ENCODE measurements at regions not wholly inside any gene's neighbourhood (a gene's known extent, or its start where the extent isn't known, plus 50 kb on each side); places are given as distances from the start of the nearest gene placed in this dataset.

GRCh38 chr7:66413379-66414114 is 208.4 kb downstream of the TPST1 start:
- WGBS, 2 donors: 4% methylated on average over 49 of the region's 49 CpGs
- DNase-seq: peak; percentile 87 to 93
- Histone ChIP-seq H3K27ac (ENCODE audit: low read depth in 1 of 2, low read length in 2 of 2) (no peak overlapping the region), H3K4me1 (ENCODE audit: control insufficient read depth in 1 of 2, insufficient read depth in 2 of 2, low read length in 2 of 2) (no peaks in the 10 kb centered on the region), H3K36me3 (ENCODE audit: control insufficient read depth in 1 of 2, insufficient read depth in 2 of 2, low read length in 1 of 2) (no peaks in the 10 kb centered on the region), H3K4me3 (ENCODE audit: low read length in 2 of 2) (no peak overlapping the region), H3K27me3 (ENCODE audit: control insufficient read depth in 1 of 2, insufficient read depth in 2 of 2, low read length in 1 of 2) (no peaks in the 10 kb centered on the region), H3K9me3 (ENCODE audit: control insufficient read depth, low read length) (no peaks in the 10 kb centered on the region)
- intact Hi-C loops (cut with DNase I): no loop called here
- ATAC-seq (ENCODE audit: low FRiP score): peak; percentile 89

- Histone ChIP-seq H3K27me3 (ENCODE audit: control insufficient read depth in 1 of 2, insufficient read depth in 2 of 2, low read length in 1 of 2) (no peaks in the 10 kb centered on the region), H3K36me3 (ENCODE audit: control insufficient read depth in 1 of 2, insufficient read depth in 2 of 2, low read length in 1 of 2) (no peaks in the 10 kb centered on the region), H3K9me3 (ENCODE audit: control insufficient read depth, low read length) (no peaks in the 10 kb centered on the region), H3K27ac (ENCODE audit: low read depth in 1 of 2, low read length in 2 of 2) (no peak overlapping the region), H3K4me1 (ENCODE audit: control insufficient read depth in 1 of 2, insufficient read depth in 2 of 2, low read length in 2 of 2) (no peaks in the 10 kb centered on the region), H3K4me3 (ENCODE audit: low read length in 2 of 2) (no peak overlapping the region)
- no peak for ATAC-seq (ENCODE audit: low FRiP score)
- no peak for DNase-seq
- intact Hi-C loops (cut with DNase I): no loop called here
- WGBS, 2 donors: 79 to 82% methylated on average over 4 of the region's 4 CpGs
Observed at GRCh38 chr7:66415659-66416265, 210.6 kb downstream of the TPST1 start.

- Histone ChIP-seq H3K4me1 (ENCODE audit: control insufficient read depth in 1 of 2, insufficient read depth in 2 of 2, low read length in 2 of 2) (no peaks in the 10 kb centered on the region), H3K4me3 (ENCODE audit: low read length in 2 of 2) (no peak overlapping the region), H3K27me3 (ENCODE audit: control insufficient read depth in 1 of 2, insufficient read depth in 2 of 2, low read length in 1 of 2) (no peaks in the 10 kb centered on the region), H3K9me3 (ENCODE audit: control insufficient read depth, low read length) (no peaks in the 10 kb centered on the region), H3K36me3 (ENCODE audit: control insufficient read depth in 1 of 2, insufficient read depth in 2 of 2, low read length in 1 of 2) (no peaks in the 10 kb centered on the region), H3K27ac (ENCODE audit: low read depth in 1 of 2, low read length in 2 of 2) (no peak overlapping the region)
- 94% methylated on average over 3 of the region's 3 CpGs for WGBS, 2 donors
- DNase-seq: no peak
- no peak for ATAC-seq (ENCODE audit: low FRiP score)
- intact Hi-C loops (cut with DNase I): no loop called here
Observed at GRCh38 chr7:66418537-66418936, 210.1 kb upstream of the KCTD7 start.

GRCh38 chr7:66419210-66419609 is 209.5 kb upstream of the KCTD7 start:
- ATAC-seq (ENCODE audit: low FRiP score) (no peak), DNase-seq (no peak)
- no peak overlapping the region for H3K4me3 ChIP-seq (ENCODE audit: low read length in 2 of 2)
- intact Hi-C loops (cut with DNase I): no loop called here
- H3K27ac ChIP-seq (ENCODE audit: low read depth in 1 of 2, low read length in 2 of 2): no peak overlapping the region
- H3K9me3 ChIP-seq (ENCODE audit: control insufficient read depth, low read length): no peaks in the 10 kb centered on the region
- WGBS, 2 donors: 68 to 71% methylated on average over 3 of the region's 3 CpGs
- no peaks in the 10 kb centered on the region for H3K36me3 ChIP-seq (ENCODE audit: control insufficient read depth in 1 of 2, insufficient read depth in 2 of 2, low read length in 1 of 2)
- H3K4me1 ChIP-seq (ENCODE audit: control insufficient read depth in 1 of 2, insufficient read depth in 2 of 2, low read length in 2 of 2): no peaks in the 10 kb centered on the region
- H3K27me3 ChIP-seq (ENCODE audit: control insufficient read depth in 1 of 2, insufficient read depth in 2 of 2, low read length in 1 of 2): no peaks in the 10 kb centered on the region

- Histone ChIP-seq H3K27me3 (ENCODE audit: control insufficient read depth in 1 of 2, insufficient read depth in 2 of 2, low read length in 1 of 2) (no peaks in the 10 kb centered on the region), H3K4me1 (ENCODE audit: control insufficient read depth in 1 of 2, insufficient read depth in 2 of 2, low read length in 2 of 2) (no peaks in the 10 kb centered on the region), H3K9me3 (ENCODE audit: control insufficient read depth, low read length) (no peaks in the 10 kb centered on the region), H3K27ac (ENCODE audit: low read depth in 1 of 2, low read length in 2 of 2) (no peak overlapping the region), H3K36me3 (ENCODE audit: control insufficient read depth in 1 of 2, insufficient read depth in 2 of 2, low read length in 1 of 2) (no peaks in the 10 kb centered on the region), H3K4me3 (ENCODE audit: low read length in 2 of 2) (no peak overlapping the region)
- ATAC-seq (ENCODE audit: low FRiP score) (no peak), DNase-seq (no peak)
- 84 to 85% methylated on average over 8 of the region's 8 CpGs for WGBS, 2 donors
- intact Hi-C loops (cut with DNase I): no loop called here
Observed at GRCh38 chr7:66421830-66422475, 206.7 kb upstream of the KCTD7 start.

- intact Hi-C loops (cut with DNase I): no loop called here
- no peak for ATAC-seq (ENCODE audit: low FRiP score)
- 91 to 92% methylated on average over 7 of the region's 7 CpGs for WGBS, 2 donors
Observed at GRCh38 chr7:66423729-66424128, 205.0 kb upstream of the KCTD7 start.

GRCh38 chr7:66426332-66426731 is 202.3 kb upstream of the KCTD7 start:
- Histone ChIP-seq H3K4me3 (ENCODE audit: low read length in 2 of 2) (no peak overlapping the region), H3K36me3 (ENCODE audit: control insufficient read depth in 1 of 2, insufficient read depth in 2 of 2, low read length in 1 of 2) (no peaks in the 10 kb centered on the region), H3K9me3 (ENCODE audit: control insufficient read depth, low read length) (no peaks in the 10 kb centered on the region), H3K27ac (ENCODE audit: low read depth in 1 of 2, low read length in 2 of 2) (no peak overlapping the region), H3K4me1 (ENCODE audit: control insufficient read depth in 1 of 2, insufficient read depth in 2 of 2, low read length in 2 of 2) (no peaks in the 10 kb centered on the region), H3K27me3 (ENCODE audit: control insufficient read depth in 1 of 2, insufficient read depth in 2 of 2, low read length in 1 of 2) (no peaks in the 10 kb centered on the region)
- 94 to 96% methylated on average over 6 of the region's 6 CpGs for WGBS, 2 donors
- ATAC-seq (ENCODE audit: low FRiP score) (no peak), DNase-seq (no peak)
- intact Hi-C loops (cut with DNase I): no loop called here

More at GRCh38 chr7:66423729-66424128, 205.0 kb upstream of the KCTD7 start:
- Histone ChIP-seq H3K9me3 (ENCODE audit: control insufficient read depth, low read length) (no peaks in the 10 kb centered on the region), H3K27me3 (ENCODE audit: control insufficient read depth in 1 of 2, insufficient read depth in 2 of 2, low read length in 1 of 2) (no peaks in the 10 kb centered on the region), H3K27ac (ENCODE audit: low read depth in 1 of 2, low read length in 2 of 2) (no peak overlapping the region), H3K4me1 (ENCODE audit: control insufficient read depth in 1 of 2, insufficient read depth in 2 of 2, low read length in 2 of 2) (no peaks in the 10 kb centered on the region), H3K4me3 (ENCODE audit: low read length in 2 of 2) (no peak overlapping the region), H3K36me3 (ENCODE audit: control insufficient read depth in 1 of 2, insufficient read depth in 2 of 2, low read length in 1 of 2) (no peaks in the 10 kb centered on the region)
- DNase-seq: no peak

- Histone ChIP-seq H3K27ac (ENCODE audit: low read depth in 1 of 2, low read length in 2 of 2) (no peak overlapping the region), H3K4me3 (ENCODE audit: low read length in 2 of 2) (no peak overlapping the region), H3K36me3 (ENCODE audit: control insufficient read depth in 1 of 2, insufficient read depth in 2 of 2, low read length in 1 of 2) (no peaks in the 10 kb centered on the region), H3K9me3 (ENCODE audit: control insufficient read depth, low read length) (no peaks in the 10 kb centered on the region), H3K4me1 (ENCODE audit: control insufficient read depth in 1 of 2, insufficient read depth in 2 of 2, low read length in 2 of 2) (no peaks in the 10 kb centered on the region), H3K27me3 (ENCODE audit: control insufficient read depth in 1 of 2, insufficient read depth in 2 of 2, low read length in 1 of 2) (no peaks in the 10 kb centered on the region)
- 84 to 86% methylated on average over 5 of the region's 5 CpGs for WGBS, 2 donors
- DNase-seq (no peak), ATAC-seq (ENCODE audit: low FRiP score) (no peak)
- intact Hi-C loops (cut with DNase I): no loop called here
Observed at GRCh38 chr7:66426996-66427395, 201.7 kb upstream of the KCTD7 start.

- Histone ChIP-seq H3K27me3 (ENCODE audit: control insufficient read depth in 1 of 2, insufficient read depth in 2 of 2, low read length in 1 of 2) (no peaks in the 10 kb centered on the region), H3K4me3 (ENCODE audit: low read length in 2 of 2) (no peak overlapping the region), H3K27ac (ENCODE audit: low read depth in 1 of 2, low read length in 2 of 2) (no peak overlapping the region), H3K36me3 (ENCODE audit: control insufficient read depth in 1 of 2, insufficient read depth in 2 of 2, low read length in 1 of 2) (no peaks in the 10 kb centered on the region), H3K4me1 (ENCODE audit: control insufficient read depth in 1 of 2, insufficient read depth in 2 of 2, low read length in 2 of 2) (no peaks in the 10 kb centered on the region), H3K9me3 (ENCODE audit: control insufficient read depth, low read length) (no peaks in the 10 kb centered on the region)
- DNase-seq (no peak), ATAC-seq (ENCODE audit: low FRiP score) (no peak)
- intact Hi-C loops (cut with DNase I): no loop called here
- 89 to 92% methylated on average over 7 of the region's 7 CpGs for WGBS, 2 donors
Observed at GRCh38 chr7:66427956-66428355, 200.7 kb upstream of the KCTD7 start.
